ENCODE measurements at regions not wholly inside any gene's neighbourhood (a gene's known extent, or its start where the extent isn't known, plus 50 kb on each side); places are given as distances from the start of the nearest gene placed in this dataset.
A peak's percentile ranks its signal among the peaks of the same experiment; 100 is the strongest.
"Not testable (repeated sequence)": the region's sequence is repeated elsewhere in the genome, so short reads cannot be mapped to it uniquely, and the experiment has no call there.

DNA sequence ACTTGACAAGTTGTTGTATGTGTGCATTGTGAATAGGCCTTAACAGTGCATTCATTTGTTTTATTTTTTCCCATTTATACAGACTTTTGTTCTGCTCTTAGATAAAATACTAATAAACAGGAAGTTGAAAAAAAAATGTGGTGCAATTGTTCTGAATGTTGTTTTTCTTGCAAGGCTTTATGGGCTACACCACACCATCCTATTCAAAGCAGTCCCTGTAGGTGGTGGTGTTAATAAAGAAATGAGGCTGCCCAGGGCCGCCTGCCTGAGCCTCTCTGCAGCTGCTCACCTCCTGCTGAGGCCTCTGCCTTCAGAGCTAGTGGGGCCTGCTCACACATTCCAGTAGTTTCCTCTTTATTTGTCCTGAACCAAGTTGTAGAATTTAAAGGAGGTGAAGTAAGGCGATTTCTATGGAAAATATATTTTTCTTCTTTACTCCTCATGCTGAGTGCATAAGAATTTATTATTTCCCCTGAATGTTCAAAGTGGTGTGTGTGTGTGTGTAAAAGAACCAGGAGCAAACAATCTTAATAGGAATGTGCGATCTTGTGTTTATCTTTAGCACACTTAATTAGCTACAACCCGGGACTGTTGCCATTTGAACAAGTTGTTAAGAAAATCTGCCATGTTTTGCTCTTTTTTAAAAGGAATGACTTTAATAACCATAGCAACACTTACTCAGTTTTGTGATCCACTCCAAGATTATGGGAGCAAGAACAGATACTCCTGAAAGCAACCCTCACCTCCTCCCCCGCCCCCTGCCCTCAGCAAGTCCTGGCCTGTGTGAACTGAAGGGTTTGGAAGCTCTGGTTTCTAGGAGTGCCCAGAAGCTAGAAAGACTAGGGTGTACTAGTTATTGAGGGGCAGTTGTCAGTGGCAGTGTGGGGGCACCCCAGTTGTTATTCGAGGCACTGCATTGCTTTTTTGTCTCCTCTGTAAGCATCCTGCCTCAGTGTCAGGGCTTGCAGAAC lies 251.6 kb upstream of the PLGLB2 start:
- peak; percentile 94 for ATAC-seq

DNA sequence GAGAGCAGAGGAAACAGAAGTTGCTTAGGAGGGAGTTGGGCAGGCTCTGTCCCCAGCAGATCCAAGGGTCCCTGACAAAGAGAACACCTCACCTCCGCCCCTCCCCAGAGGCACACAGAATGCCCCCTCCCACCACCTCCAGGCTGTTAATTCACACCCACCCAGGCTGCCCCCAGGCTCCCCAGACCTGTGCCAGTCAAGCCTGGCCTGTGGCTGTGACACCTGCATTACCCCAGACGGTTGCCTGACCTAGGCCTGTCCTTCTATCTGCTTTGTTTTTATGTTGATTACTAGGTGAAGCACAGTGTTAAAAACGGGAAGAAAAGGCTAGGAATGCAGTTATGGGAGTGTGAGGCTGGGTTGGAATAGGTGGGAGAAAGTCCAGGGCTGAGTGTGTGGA lies 250.8 kb upstream of the PLGLB2 start:
- peak; percentile 31 for ATAC-seq

DNA sequence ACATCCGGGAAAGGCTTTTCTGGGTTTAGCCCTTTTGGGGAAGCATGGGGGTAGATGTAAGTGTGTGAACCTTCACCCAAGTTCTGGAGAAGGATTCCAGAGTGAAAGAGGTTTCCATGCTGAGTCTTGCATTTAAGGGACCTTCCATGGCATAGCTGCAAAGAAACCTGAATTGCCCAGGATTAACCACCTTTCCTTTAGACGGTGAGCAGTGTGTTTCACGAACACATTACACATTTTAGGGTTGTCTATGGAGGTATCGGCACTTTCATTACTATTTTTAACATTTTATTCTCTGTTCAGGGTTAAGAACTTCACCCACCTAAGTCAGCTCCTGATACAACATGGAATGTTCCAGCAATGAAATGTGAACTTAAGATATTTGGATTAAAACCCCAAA lies 250.2 kb upstream of the PLGLB2 start:
- ATAC-seq, result not testable (repeated sequence)

DNA sequence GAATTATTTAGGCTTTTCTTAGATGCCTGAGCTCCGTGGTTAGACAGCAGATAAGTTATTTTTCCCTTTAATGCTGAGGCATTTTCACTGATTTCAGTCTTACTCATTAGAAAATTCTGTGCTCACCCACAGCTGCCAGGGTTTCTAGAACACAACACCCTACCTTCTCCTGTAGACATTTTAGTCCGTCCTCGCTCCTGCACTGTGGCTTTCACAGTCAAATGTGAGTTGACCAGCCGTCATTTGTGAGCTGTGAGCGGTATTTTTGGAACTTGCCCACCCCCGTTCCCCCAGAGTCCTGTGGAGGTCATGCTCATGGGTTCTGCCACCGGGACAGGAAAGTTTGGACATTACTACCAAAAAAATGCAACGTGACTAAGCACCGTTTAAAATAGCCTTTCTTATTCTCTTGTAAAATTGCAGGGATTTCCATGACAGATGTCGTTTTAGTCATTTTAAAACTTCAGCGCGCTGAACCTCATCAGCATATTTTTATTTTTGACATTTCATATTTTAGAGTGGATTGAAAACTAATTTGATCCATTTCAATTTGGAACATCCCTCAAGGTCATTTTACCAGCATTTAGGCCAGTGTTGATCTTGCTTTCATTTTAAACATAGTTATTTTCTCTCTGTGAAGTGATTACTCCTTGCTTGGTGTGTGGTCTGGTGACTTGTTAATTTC lies 249.6 kb upstream of the PLGLB2 start:
- not testable (repeated sequence) for ATAC-seq

DNA sequence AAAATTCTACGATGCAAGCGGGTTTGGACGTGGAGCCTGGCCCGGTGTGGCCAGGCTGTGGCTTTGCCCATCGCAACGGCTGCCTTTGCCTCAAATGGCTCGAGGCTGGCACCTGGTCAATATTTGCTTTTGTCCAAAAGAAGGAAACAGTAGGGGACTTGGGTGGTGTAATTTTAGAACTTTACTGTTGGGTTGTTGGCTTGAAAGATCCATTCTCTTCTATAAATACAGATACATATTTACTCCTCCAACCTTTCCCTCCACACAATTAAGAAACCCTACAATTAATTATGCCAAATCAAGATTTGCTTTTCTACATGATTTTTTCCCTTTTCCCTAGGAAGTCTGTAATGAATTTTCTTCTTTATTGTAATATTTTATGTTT lies 249.0 kb upstream of the PLGLB2 start:
- ATAC-seq, result not testable (repeated sequence)

DNA sequence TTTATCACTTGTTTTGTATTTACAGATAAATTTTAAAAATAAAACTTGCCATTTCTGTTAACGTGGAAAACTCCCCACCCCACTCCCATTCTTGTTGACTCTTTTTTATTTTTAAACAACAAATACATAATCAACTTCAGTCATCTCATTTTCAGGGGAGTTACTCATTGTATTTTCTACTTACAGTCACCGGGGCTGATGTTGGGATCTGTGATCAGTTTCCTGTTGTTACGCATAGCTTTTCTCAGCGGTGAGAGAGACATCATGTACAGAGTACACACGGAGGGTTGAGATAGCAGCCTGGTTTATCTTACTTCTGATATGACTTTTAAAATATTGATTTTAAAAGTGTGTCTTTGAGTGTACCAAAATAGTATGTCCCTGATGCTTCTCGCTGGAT lies 248.0 kb upstream of the PLGLB2 start:
- ATAC-seq, result not testable (repeated sequence)

DNA sequence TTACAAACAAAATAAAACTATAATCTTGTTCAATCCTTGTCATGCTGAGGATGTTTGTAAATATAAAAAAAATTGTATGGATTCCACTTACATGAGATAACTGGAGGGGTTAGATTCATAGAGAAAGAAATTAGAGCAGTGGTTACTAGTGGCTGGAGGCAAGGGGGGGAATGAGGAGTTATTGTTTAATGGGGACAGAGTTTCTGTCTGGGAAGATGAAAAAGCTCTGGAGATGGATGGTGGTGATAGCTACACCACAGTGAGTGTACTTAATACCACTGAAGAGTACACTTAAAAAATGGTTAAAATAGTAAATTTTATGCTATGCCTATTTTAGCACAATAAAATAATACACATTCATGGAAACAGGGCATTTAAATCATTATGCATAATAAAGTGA lies 247.5 kb upstream of the PLGLB2 start:
- ATAC-seq, result not testable (repeated sequence)

DNA sequence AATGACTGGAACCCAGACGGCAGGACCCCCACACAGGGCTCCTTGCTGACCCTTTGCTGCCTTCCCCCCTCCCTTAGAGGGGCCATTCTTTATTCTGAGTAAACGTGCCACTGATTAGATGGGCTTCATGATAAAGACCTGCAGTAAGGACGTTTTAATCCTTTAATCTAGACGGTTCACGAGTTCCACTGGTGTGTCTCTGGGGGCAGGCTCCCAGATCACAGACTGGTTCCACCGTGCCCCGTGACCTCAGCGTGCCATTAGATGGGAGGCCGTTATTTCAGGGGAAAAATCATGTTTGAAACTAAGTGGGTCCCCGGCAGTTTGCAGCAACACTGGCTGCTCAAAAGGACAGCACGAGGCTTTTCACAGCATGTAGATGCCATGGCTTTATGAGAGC lies 246.9 kb upstream of the PLGLB2 start:
- not testable (repeated sequence) for ATAC-seq

DNA sequence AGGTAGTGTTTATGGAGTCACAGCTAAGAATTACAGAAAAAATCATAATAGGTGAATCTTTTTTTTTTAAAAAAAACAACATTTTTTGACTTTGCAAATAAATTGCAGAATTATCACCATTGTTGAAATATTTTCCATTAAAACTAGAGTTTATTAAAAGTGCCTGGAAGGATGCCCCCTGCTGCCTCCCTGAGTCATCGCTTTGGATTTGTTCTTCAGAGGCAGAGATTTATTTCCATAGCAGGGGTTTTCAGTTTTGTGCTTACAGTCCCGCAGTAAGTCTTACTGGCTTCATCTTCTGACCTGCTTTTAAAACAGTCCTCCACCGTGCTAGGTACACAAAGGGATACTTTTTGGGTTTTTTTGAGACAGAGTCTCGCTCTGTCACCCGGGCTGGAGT lies 244.9 kb upstream of the PLGLB2 start:
- ATAC-seq, result not testable (repeated sequence)

DNA sequence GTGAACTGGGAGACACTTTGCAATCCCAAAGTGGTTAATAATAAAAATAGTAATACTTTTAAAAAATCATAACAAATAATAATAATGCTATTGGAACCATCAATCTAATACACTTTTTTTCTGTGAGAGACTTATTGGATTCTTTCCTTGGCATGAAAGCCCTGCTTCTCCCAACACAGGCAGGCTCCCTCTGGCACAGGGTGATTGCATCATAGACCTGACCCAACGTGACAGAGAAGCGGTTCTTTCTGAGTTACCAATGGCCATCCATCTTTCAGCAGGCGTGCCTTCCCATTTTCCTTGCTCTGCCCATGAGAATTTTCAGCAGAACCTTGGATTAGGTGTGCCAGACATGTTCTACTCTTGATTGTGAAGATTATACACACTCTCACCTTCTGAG lies 242.6 kb upstream of the PLGLB2 start:
- not testable (repeated sequence) for ATAC-seq

DNA sequence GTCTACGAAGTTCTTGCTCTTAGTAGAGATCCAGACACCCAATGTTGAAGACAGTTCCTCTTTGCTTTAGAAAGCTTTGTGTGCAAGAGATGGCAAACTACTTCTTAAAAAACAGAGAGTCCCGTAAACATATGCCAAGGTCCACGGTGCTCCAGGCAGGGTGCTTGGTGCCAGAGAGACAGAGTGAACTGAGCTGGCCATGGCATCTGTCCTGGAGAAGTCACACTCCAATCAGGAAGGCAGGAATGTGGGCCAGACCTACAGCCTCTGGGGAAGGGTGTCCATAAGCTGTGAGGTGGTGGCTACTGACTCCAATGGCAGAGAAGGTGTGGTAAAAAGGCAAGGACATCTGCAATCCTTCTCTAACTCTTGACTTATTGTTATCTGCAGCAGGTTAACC lies 242.0 kb upstream of the PLGLB2 start:
- ATAC-seq, result not testable (repeated sequence)

DNA sequence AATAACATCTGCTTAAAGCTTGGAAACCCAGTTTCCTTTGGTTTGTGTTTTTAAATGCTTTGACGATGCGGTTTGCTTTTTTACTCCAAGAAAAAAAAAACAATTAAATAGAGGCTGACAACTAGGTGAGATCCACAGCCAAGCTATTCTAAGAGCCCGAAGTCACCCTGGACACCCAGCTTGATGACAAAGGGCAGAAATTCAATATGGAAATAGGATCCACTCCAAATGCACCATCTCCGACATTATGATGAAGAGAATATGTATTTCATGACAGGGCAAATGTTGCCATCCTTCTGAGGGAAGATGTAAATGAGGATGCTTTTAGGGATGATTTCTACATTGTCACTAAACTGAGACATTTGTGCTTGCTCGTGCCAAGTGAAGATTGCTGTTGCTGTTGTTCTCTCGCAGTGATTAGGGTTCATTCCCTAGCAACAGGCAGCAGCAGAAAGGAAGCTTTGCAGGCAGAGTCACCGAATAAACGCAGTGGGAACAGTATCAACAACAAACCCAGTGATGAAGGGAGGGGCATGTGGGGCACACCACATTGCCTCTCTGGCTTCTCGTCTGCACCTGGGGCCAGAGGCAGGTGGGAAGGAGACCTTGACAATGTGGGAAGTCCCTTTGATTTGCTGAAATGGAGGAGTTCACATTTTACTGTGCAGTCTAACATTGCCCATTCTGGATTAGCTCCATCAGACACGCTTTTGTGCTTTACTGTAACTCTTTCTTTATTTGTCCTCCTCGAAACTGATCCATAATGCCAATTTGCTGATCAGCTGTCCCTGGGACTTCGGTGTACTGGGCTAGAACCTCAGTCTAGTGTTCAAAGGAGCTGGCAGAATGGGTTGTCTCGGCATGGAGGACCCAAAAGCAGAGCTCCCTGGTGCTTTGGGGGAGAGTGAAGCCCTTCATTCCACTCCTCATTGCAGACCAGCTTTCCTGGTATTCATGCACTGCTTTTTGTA lies 240.2 kb upstream of the PLGLB2 start:
- peak; percentile 31 for ATAC-seq

DNA sequence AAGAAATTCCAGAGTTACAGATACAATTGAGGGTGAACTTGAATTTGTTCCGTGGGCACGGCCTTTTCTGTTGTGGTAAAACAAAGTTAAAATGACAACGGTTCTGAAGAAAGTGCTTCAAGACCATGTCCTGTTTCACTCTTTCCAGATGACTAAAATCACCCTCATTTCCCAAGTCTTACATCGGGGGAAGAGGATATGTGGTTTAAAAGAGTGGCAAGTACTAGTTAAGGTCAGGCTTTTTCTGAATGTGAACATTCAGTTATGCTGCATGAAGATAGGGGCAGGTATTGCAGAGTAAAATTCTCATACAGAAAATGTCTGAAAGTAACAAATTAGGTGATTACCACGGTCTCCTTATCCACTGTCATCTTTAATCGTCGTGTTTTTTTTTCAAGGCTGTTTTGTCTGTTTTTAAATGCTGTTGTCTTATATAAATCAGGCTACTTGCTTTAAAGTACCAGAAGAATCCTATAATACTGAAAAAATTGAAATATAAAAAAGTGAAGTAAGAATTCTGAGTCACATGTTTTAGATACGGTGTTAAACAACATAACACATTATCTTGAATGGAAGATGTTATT lies 236.6 kb upstream of the PLGLB2 start:
- not testable (repeated sequence) for ATAC-seq

DNA sequence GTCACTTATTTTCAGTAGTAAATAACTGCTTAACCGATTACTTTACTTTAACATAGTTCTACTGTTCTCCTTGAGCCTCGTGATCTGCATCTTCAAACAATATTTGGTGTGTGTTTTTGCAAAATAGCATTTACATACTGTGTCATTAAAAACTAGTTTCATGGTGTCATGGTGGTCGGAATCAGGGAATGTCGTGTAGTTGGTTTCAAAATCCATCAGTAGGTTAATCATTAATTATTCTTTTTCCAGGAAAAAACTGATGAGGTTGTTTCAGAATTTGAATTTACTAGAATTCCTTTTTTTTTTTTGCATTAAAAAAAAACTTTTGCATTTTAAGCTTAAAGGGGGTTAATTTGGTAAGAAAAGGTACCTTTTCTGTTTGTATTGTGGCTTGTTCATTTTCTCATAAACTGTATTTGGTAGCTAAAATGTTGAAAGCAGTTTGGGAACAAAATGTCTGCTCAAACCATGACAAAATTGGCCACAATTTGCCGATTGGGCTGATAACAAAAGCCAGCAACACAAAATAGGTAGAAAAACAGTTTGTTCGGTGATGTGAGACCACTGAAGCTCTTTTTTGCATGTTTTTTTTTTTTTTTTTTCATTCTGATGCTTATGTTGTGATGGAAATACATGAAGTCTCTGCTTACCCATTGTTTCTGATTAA lies 234.9 kb upstream of the PLGLB2 start:
- not testable (repeated sequence) for ATAC-seq

DNA sequence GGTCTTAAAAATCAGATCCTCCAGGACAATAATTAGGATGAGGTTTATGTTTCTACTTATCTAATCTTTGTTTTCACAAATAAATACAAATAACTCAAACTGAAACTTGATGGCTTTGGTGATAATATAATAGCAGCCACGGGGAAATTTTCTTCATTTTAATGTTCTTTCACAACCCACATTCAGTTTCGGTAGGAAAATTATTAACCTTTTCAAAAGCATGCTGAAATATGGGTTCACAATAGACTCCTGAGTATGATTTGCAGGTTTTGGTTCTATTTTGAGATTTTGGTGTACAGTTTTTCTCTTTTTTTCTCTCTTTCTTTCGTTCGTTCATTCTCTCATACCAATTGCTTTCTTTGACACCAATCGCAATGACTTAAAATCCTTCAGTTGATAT lies 233.9 kb upstream of the PLGLB2 start:
- ATAC-seq, result not testable (repeated sequence)

DNA sequence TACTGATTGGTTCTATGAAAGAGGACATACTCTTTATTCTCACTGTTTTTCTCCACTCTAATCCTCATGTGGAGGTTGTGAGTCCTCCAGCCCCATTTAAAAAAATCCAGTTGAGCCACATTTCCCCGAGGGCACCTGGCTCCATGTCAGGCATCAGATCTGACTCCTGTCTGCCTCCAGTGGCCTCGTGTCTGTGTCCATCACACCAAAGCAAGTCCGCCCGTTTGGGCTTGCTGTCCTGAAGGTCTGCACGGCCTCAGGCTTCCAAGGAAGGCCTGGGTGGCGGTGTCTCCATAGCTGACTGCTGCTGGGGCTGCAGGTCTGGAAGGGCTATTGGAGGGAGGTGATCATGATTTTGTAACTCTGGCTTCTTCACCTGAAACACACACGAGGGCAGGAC lies 233.4 kb upstream of the PLGLB2 start:
- peak; percentile 9 for ATAC-seq

DNA sequence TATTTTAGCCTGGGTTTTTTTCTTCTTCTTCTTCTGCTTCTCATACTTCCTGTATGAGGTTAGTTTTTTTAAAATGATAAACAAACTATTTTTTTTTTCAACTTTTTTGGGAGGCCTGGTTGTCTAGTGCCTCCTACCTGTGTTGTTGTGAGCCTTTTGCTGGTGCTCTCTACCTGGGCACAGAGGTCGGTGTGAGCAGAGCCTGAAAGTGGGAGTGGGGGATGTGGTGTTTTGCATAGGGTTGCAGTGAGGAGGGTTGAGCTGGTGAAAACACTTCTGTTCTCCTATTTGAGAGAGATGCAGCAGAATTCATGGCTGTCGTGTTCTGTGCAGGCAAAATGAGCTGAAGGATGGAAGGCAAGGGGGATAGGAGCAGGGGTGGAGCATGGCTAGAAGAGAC lies 232.7 kb upstream of the PLGLB2 start:
- peak; percentile 45 for ATAC-seq

DNA sequence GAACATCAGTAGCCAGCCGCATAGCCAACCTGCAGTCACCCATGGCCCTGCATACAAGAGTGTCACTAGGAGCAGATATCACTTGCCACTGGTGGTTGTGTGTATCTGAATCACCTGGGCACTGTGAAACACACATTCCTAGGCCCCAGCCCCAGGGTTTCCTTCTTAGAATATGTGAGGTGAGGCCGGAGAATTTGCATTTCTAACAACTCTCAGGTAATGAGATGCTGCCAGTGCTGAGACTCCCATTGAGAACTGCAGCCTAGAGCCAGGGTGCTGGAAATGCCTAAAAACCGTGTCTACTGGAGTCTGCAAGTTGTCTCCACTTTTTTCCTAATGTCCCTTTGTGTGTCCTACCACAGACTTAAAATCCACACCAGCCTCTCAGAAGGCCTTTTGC lies 232.0 kb upstream of the PLGLB2 start:
- ATAC-seq, result not testable (repeated sequence)

DNA sequence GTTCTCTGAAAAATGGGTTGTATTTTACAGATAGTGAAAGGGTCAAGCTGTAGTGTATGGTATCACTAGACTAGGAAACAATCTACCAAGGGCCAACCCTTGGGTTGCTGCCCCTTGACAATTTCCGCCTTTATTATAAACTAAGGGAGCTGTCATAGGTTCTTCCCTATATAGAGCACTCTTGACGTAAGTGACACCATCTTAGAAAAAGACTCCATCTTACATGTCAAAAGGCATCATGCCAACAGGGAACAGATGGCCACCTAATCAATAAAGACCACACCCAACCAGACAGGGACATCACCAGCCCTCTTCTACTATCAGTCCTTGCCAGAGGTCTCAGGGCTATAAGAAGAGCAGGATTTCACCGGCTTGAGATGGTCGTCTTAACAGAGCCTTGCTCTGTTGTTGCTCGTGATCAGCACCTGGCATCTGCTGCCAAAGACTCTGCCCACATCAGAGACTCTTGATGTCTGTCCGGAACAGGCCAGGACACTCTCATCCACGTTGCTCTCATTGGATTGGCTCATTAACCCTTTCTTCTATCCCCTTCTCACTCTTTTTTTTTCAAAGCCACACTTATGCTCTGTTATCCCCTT lies 231.4 kb upstream of the PLGLB2 start:
- ATAC-seq, result not testable (repeated sequence)

DNA sequence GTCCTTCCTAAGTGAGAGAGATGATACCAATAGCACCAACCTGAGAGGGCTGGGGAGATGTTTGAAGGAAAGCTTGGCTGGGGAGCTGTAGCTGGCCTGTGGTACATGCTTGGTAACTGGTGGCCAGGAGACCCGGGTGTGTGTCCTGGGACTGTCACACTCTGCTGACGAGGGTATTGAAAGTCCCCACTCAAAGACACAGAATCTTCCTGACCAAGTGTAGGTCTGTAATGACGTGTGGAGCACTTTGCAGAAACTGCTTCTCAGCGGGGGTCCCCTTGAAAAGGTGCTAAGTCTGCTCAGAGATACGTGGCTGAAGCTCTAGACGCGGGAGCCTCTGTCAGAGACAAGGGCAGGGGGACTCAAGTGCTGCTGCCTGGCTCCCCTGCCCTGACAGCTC lies 230.4 kb upstream of the PLGLB2 start:
- not testable (repeated sequence) for ATAC-seq

DNA sequence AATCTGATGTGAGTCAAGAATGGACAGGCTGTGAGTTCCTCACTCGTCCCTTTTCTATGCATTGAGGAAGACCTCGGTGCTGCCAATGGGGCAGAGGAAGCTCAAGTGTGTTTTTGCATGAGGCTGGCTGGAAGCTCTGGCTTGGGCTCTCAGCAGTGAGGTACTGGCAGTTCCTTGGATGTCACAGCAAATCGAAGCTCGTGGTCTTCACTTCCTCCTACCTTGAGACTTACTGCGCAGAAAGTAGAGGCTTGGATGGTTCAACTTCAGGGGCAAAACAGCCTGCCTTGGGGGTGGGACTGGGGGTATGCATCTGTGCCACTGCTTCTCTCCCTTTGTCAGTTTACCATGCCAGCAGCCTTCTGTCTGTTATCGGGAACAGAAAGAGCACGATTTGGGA lies 229.8 kb upstream of the PLGLB2 start:
- not testable (repeated sequence) for ATAC-seq
